Endothelial cell of umbilical vein (primary cell): ENCODE measurements at regions not wholly inside any gene's neighbourhood (a gene's known extent, or its start where the extent isn't known, plus 50 kb on each side); places are given as distances from the start of the nearest gene placed in this dataset.

ENCODE experiments used
- BruUV-seq: library from RNA; stranded (reverse); fragments of 400-500 nt; replicated peaks from 2 replicates; lab custom pipeline; 2021; lab: Mats Ljungman, UMichigan
- CTCF ChIA-PET: fragments of 300-600, 350-600 bp; sonication (Branson Sonifier 250); formaldehyde crosslinking; loops from one replicate; lab custom pipeline; 2021; ENCODE audit warnings: antibody characterized with exemption, inconsistent platforms; lab: Charles Lee
- POLR2A ChIA-PET: fragments of 300-600, 350-600 bp; sonication (Branson Sonifier 250); formaldehyde crosslinking; loops from one replicate; lab custom pipeline; 2021; ENCODE audit warnings: antibody characterized with exemption, inconsistent platforms; lab: Charles Lee
- DNase-seq: peaks from one replicate; pipeline ENCODE4 v3.0.0-alpha.2; 2011; ENCODE audit warnings: low read depth, low spot score
- FAIRE-seq: peaks from 2 replicates; lab custom pipeline; 2011; peaks lifted over from hg19 to GRCh38; lab: Jason Lieb, UNC
- H2AFZ ChIP-seq: 2 replicates; pipeline ENCODE4 v1.6.0; 2012; ENCODE audit warnings: low read depth, low read length, control low read depth, inconsistent platforms
- H3K27ac ChIP-seq: 2 replicates; pipeline ENCODE4 v1.5.1; 2011; ENCODE audit warnings: low read depth, mild to moderate bottlenecking, control low read depth, low read length, moderate library complexity; ENCODE audit not compliant: insufficient read depth
- H3K27me3 ChIP-seq, 2 experiments: 2 replicates each; pipeline versions ENCODE4 v1.6.0 to v1.6.1; 2011; ENCODE audit warnings: low read length in 2 of 2, mixed read lengths in 1 of 2; ENCODE audit not compliant: control insufficient read depth in 2 of 2, insufficient read depth in 2 of 2
- H3K36me3 ChIP-seq, 2 experiments: 2 replicates in 1 of 2; 3 replicates in 1 of 2; pipeline ENCODE4 v1.5.1; 2011; ENCODE audit warnings: low read length in 2 of 2, mild to moderate bottlenecking in 1 of 2, moderate library complexity in 1 of 2; ENCODE audit not compliant: control insufficient read depth in 2 of 2, insufficient read depth in 2 of 2; ENCODE audit errors: extremely low read depth in 1 of 2
- H3K4me1 ChIP-seq: 3 replicates; pipeline ENCODE4 v1.5.1; 2011; ENCODE audit warnings: mild to moderate bottlenecking, low read length; ENCODE audit not compliant: control insufficient read depth, insufficient read depth; ENCODE audit errors: extremely low read depth
- H3K4me2 ChIP-seq: 2 replicates; pipeline ENCODE4 v1.6.1; 2011; ENCODE audit warnings: low read length, control low read depth, mixed read lengths; ENCODE audit not compliant: insufficient read depth
- H3K4me3 ChIP-seq, 3 experiments: fragments of 200-600 bp in 1 of 3; sonication (generic), shearing (Covaris generic) in 1 of 3; replicated peaks in 1 of 3; 2 replicates each; pipeline ENCODE4 v1.5.1; 2011 to 2016; ENCODE audit warnings: control low read depth in 3 of 3, low read length in 3 of 3, mild to moderate bottlenecking in 2 of 3, inconsistent platforms in 1 of 3, low read depth in 1 of 3, moderate library complexity in 1 of 3; ENCODE audit not compliant: insufficient read depth in 1 of 3
- H3K79me2 ChIP-seq: 2 replicates; pipeline ENCODE4 v1.6.0; 2012; ENCODE audit warnings: low read length, inconsistent platforms; ENCODE audit not compliant: control insufficient read depth, insufficient read depth
- H3K9ac ChIP-seq: replicated peaks from 2 replicates; pipeline ENCODE3; 2011; ENCODE audit warnings: low read length, control low read depth; ENCODE audit not compliant: insufficient read depth; ENCODE audit errors: extremely low read depth
- H3K9me1 ChIP-seq: replicated peaks from 3 replicates; pipeline ENCODE4 v1.6.0; 2011; ENCODE audit warnings: mild to moderate bottlenecking, low read length; ENCODE audit not compliant: control insufficient read depth, insufficient read depth; ENCODE audit errors: extremely low read depth
- H3K9me3 ChIP-seq: replicated peaks from 2 replicates; pipeline ENCODE4 v1.5.1; 2012; ENCODE audit warnings: low read length, inconsistent platforms; ENCODE audit not compliant: control insufficient read depth, insufficient read depth
- H4K20me1 ChIP-seq: replicated peaks from 2 replicates; pipeline ENCODE3; 2011; ENCODE audit warnings: mild to moderate bottlenecking, low read length; ENCODE audit not compliant: control insufficient read depth, insufficient read depth; ENCODE audit errors: extremely low read depth
- EZH2 ChIP-seq: IDR thresholded peaks from 2 replicates; pipeline ENCODE4 v1.6.1; 2012; ENCODE audit warnings: borderline replicate concordance, low read depth, mild to moderate bottlenecking, moderate library complexity, low read length, inconsistent platforms; ENCODE audit not compliant: severe bottlenecking
- FOS ChIP-seq: IDR thresholded peaks from 2 replicates; pipeline ENCODE4 v1.6.1; 2011; ENCODE audit warnings: mild to moderate bottlenecking, low read length, moderate library complexity, borderline replicate concordance; ENCODE audit not compliant: insufficient read depth
- GATA2 ChIP-seq: IDR thresholded peaks from 2 replicates; pipeline ENCODE4 v1.7.0; 2011; ENCODE audit warnings: low read depth, mild to moderate bottlenecking, moderate library complexity, mixed read lengths, low read length; ENCODE audit not compliant: insufficient read length, insufficient read depth
- JUN ChIP-seq: IDR thresholded peaks from 2 replicates; pipeline ENCODE4 v1.6.1; 2011; ENCODE audit warnings: borderline replicate concordance, low read depth; ENCODE audit not compliant: insufficient read length, insufficient read depth
- MYC ChIP-seq: IDR thresholded peaks from one replicate; pipeline ENCODE4 v1.6.1; 2011; ENCODE audit warnings: mild to moderate bottlenecking, low read depth, low read length
- POLR2A ChIP-seq: IDR thresholded peaks from 2 replicates; pipeline ENCODE4 v1.6.1; 2012; ENCODE audit warnings: low read depth, mild to moderate bottlenecking, control low read depth, low read length
- POLR2AphosphoS5 ChIP-seq: IDR thresholded peaks from 2 replicates; pipeline ENCODE4 v1.6.1; 2012; ENCODE audit warnings: low read depth, mild to moderate bottlenecking, control low read depth, low read length, moderate library complexity; ENCODE audit not compliant: insufficient read depth
- dilution Hi-C: fragments of 300-500 bp; cut with MboI; formaldehyde crosslinking; loops from one replicate; pipeline ENCODE4 v1.15.0; 2019; ENCODE audit warnings: low sequenced_read_pairs; ENCODE audit not compliant: extremely low pct_ligation_motif_present
- intact Hi-C: fragments of 100-400 bp; cut with micrococcal nuclease; formaldehyde crosslinking; loops from one replicate; pipeline ENCODE4 v1.10.0; 2022
- TF ChIP-seq, protein P1 (sequence below): IDR thresholded peaks from 2 replicates; pipeline ENCODE4 v1.6.1; 2011; ENCODE audit not compliant: insufficient read depth, insufficient read length
- TF ChIP-seq, protein P2 (sequence below), 2 donors: IDR thresholded peaks; 1 replicate in 1 of 2; 2 replicates in 1 of 2; pipeline ENCODE4 v1.5.1; 2011; ENCODE audit warnings: low read length in 2 of 2, mild to moderate bottlenecking in 2 of 2, moderate library complexity in 2 of 2, control low read depth in 1 of 2, inconsistent platforms in 1 of 2, low read depth in 1 of 2; ENCODE audit not compliant: insufficient read depth in 1 of 2; ENCODE audit errors: extremely low read depth in 1 of 2

DNA sequence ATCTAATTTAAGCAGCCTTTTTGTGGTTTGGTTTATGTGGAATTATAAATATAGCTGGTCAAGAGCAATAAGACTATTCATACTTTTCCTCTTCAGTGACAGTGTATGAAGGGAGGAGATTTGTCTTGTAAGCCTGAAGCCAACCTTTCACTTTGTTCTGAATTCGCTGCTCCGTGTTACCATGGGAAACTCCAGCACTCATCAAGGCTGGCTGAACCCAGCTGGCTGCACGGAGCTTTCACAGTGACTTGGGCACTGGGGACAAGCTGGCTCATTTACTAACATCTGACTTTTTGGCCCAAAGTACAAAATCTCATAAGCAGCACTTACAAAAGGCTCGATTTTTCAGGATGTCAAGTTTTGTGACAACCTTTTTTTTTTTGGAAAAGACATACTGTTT is 120.4 kb upstream of the GRIA4 start:
- Histone ChIP-seq H3K27me3 (no peaks in the 10 kb centered on the region), H3K4me2 (no peak overlapping the region), H4K20me1 (no peaks in the 10 kb centered on the region), H3K9me1 (no peaks in the 10 kb centered on the region), H2AFZ (no peak overlapping the region), H3K4me3 (no peak overlapping the region), H3K27ac (no peak overlapping the region), H3K79me2 (no peaks in the 10 kb centered on the region), H3K9ac (no peak overlapping the region), H3K9me3 (no peaks in the 10 kb centered on the region), H3K4me1 (no peaks in the 10 kb centered on the region), H3K36me3 (no peaks in the 10 kb centered on the region)
- ChIA-PET POLR2A (no interaction called here), CTCF (no interaction called here)
- dilution Hi-C loops (no loop called here), intact Hi-C loops (no loop called here)
- FAIRE-seq (no peak), DNase-seq (no peak)
- TF ChIP-seq MYC, result no peak
- TF ChIP-seq, protein P1, sequence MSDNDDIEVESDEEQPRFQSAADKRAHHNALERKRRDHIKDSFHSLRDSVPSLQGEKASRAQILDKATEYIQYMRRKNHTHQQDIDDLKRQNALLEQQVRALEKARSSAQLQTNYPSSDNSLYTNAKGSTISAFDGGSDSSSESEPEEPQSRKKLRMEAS, result no peak
- no peak for TF ChIP-seq EZH2
- no peak for TF ChIP-seq GATA2
- no peak for TF ChIP-seq POLR2AphosphoS5
- BruUV-seq, result no TSS peak

DNA sequence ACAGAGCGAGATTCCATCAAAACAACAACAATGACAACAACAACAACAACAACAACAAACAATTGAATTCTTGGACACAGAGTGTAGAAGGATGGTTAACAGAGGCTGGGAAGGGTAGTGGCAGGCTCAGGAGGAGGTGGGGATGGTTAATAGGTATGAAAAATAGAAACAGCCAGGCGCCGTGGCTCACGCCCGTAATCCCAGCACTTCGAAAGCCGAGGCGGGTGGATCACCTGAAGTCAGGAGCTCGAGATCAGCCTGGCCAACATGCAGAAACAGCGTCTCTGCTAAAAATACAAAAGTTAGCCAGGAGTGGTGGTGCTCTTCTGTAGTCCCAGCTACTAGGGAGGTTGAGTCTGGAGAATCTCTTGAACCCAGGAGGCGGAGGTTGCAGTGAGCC is 122.9 kb upstream of the GRIA4 start:
- no peaks in the 10 kb centered on the region for H3K9me3 ChIP-seq
- H3K4me2 ChIP-seq, result no peak overlapping the region
- no peak for DNase-seq
- no TSS peak for BruUV-seq
- no peak overlapping the region for H2AFZ ChIP-seq
- H4K20me1 ChIP-seq, result no peaks in the 10 kb centered on the region
- intact Hi-C loops (no loop called here), dilution Hi-C loops (no loop called here)
- H3K27ac ChIP-seq, result no peak overlapping the region
- H3K36me3 ChIP-seq, result no peaks in the 10 kb centered on the region
- TF ChIP-seq FOS (no peak), JUN (no peak), GATA2 (no peak), POLR2AphosphoS5 (no peak), POLR2A (no peak), MYC (no peak), EZH2 (no peak)
- TF ChIP-seq, protein P2, sequence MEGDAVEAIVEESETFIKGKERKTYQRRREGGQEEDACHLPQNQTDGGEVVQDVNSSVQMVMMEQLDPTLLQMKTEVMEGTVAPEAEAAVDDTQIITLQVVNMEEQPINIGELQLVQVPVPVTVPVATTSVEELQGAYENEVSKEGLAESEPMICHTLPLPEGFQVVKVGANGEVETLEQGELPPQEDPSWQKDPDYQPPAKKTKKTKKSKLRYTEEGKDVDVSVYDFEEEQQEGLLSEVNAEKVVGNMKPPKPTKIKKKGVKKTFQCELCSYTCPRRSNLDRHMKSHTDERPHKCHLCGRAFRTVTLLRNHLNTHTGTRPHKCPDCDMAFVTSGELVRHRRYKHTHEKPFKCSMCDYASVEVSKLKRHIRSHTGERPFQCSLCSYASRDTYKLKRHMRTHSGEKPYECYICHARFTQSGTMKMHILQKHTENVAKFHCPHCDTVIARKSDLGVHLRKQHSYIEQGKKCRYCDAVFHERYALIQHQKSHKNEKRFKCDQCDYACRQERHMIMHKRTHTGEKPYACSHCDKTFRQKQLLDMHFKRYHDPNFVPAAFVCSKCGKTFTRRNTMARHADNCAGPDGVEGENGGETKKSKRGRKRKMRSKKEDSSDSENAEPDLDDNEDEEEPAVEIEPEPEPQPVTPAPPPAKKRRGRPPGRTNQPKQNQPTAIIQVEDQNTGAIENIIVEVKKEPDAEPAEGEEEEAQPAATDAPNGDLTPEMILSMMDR (IDR thresholded peaks at IDR 0.05; ENCODE audit: extremely low read depth in 1 of 2, insufficient read depth in 1 of 2, low read depth in 1 of 2, low read length in 2 of 2), result no peak
- TF ChIP-seq, protein P1, result no peak
- POLR2A ChIA-PET, result no interaction called here
- no peak overlapping the region for H3K4me3 ChIP-seq
- CTCF ChIA-PET, result no interaction called here
- H3K4me1 ChIP-seq, result no peaks in the 10 kb centered on the region
- H3K9ac ChIP-seq, result no peak overlapping the region
- FAIRE-seq, result no peak
- H3K27me3 ChIP-seq, result no peaks in the 10 kb centered on the region
- H3K79me2 ChIP-seq, result no peaks in the 10 kb centered on the region
- no peaks in the 10 kb centered on the region for H3K9me1 ChIP-seq
